Stomach (tissue), 4 donors: ENCODE measurements at regions not wholly inside any gene's neighbourhood (a gene's known extent, or its start where the extent isn't known, plus 50 kb on each side); places are given as distances from the start of the nearest gene placed in this dataset.

Experiments
- CTCF ChIP-seq, 7 experiments: fragments of 450-650 bp in 4 of 7; fragments of 200-600 bp in 3 of 7; sonication (generic) in 3 of 7; IDR thresholded peaks; one replicate each; pipeline ENCODE4 v1.5.1; 2016 to 2019; ENCODE audit warnings: antibody characterized with exemption in 7 of 7, control low read depth in 2 of 7, mild to moderate bottlenecking in 1 of 7
- EP300 ChIP-seq: sonication (generic); formaldehyde crosslinking; IDR thresholded peaks from one replicate; pipeline ENCODE4 v1.6.1; 2017; ENCODE audit warnings: antibody characterized with exemption

GRCh38 chrX:113644426-113644825, 803.8 kb upstream of the AMOT start:
- TF ChIP-seq CTCF (IDR thresholded peaks at IDR 0.05) (no peak), EP300 (no peak)
